Choroid plexus epithelial cell (primary cell): ENCODE measurements at regions not wholly inside any gene's neighbourhood (a gene's known extent, or its start where the extent isn't known, plus 50 kb on each side); places are given as distances from the start of the nearest gene placed in this dataset.

Experiments used
- DNase-seq: peaks from one replicate; pipeline ENCODE4 v3.0.0-alpha.2; 2010; ENCODE audit warnings: low read depth
- H3K4me3 ChIP-seq: 2 replicates; pipeline ENCODE4 v1.5.1; 2011; ENCODE audit warnings: low read depth, mild to moderate bottlenecking, control low read depth, low read length, moderate library complexity
- CTCF ChIP-seq: conservative IDR thresholded peaks from 2 replicates; pipeline ENCODE4 v1.5.1; 2011; ENCODE audit warnings: low read depth, mild to moderate bottlenecking, control low read depth, inconsistent platforms, low read length, moderate library complexity

- DNase-seq, result no peak
- no peak for TF ChIP-seq CTCF
These were observed 285.2 kb upstream of the ITGA1 start for GRCh38 chr5:52502460-52502999.

GRCh38 chr5:52504584-52505240 is 283.0 kb upstream of the ITGA1 start:
- no peak overlapping the region for H3K4me3 ChIP-seq
- DNase-seq, result no peak
- no peak for TF ChIP-seq CTCF

More at GRCh38 chr5:52502460-52502999, 285.2 kb upstream of the ITGA1 start:
- no peak overlapping the region for H3K4me3 ChIP-seq

DNA sequence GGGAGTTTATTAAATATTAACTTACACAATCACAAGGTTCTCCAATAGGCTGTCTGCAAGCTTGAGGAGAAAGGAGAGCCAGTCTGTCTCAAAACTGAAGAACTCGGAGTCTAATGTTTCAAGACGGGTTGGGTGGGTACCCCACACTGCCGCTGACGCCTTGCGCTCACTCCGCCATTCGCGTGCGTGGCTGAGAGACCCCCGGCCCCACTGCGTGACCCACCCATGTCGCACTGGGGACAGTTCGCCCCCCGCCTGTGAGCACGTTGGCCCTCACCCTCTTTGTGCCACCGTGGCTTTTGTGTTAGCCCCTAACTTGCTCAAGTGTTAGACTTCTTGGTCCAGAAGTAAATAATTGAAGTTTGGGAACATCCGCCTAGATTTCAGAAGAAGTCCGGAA is 270.0 kb upstream of the ITGA1 start:
- DNase-seq, result no peak
- TF ChIP-seq CTCF, result no peak
- H3K4me3 ChIP-seq, result no peak overlapping the region

- H3K4me3 ChIP-seq, result no peak overlapping the region
- TF ChIP-seq CTCF, result no peak
- no peak for DNase-seq
These were observed 267.5 kb upstream of the ITGA1 start for GRCh38 chr5:52520171-52520570.

DNA sequence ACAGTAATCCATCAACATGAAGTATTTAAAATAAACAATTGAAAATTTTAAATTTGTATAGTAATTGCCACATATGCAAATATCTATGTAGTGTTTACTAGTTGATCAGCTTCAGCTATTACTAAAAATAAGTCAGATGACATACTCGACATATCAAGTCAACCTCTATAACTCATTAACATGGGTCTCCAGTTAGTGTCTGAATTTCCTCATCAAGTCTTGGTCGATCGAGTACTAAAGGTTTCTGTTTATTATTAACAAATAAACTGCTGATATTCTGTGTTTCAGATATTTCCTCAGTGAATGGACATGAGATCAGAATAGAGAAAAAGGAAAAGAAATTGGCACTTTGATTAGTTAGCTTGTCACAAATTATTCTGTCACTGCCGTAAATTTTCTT is 266.5 kb upstream of the ITGA1 start:
- no peak overlapping the region for H3K4me3 ChIP-seq
- no peak for DNase-seq
- TF ChIP-seq CTCF, result no peak

- DNase-seq, result no peak
- no peak for TF ChIP-seq CTCF
- H3K4me3 ChIP-seq, result no peak overlapping the region
These were observed 264.0 kb upstream of the ITGA1 start for GRCh38 chr5:52523701-52524100.

DNA sequence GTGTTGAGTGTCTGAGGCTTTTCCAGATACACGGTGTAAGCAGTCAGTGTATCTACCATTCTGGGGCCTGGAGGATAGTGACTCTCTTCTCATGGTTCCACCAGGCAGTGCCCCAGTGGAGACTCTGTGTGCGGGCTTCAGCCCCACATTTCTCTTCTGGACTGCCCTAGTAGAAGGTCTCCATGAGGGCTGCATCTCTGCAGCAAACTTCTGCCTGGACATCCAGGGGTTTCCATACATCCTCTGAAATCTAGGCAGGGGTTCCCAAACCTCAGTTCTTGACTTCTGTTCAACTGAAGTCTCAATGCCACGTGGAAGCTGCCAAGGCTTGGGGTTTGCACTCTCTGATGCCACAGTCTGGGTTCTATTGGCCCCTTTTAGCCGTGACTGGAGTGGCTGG is 256.6 kb upstream of the ITGA1 start:
- no peak for DNase-seq
- no peak for TF ChIP-seq CTCF
- no peak overlapping the region for H3K4me3 ChIP-seq
